ENCODE measurements at regions not wholly inside any gene's neighbourhood (a gene's known extent, or its start where the extent isn't known, plus 50 kb on each side); places are given as distances from the start of the nearest gene placed in this dataset.

DNA sequence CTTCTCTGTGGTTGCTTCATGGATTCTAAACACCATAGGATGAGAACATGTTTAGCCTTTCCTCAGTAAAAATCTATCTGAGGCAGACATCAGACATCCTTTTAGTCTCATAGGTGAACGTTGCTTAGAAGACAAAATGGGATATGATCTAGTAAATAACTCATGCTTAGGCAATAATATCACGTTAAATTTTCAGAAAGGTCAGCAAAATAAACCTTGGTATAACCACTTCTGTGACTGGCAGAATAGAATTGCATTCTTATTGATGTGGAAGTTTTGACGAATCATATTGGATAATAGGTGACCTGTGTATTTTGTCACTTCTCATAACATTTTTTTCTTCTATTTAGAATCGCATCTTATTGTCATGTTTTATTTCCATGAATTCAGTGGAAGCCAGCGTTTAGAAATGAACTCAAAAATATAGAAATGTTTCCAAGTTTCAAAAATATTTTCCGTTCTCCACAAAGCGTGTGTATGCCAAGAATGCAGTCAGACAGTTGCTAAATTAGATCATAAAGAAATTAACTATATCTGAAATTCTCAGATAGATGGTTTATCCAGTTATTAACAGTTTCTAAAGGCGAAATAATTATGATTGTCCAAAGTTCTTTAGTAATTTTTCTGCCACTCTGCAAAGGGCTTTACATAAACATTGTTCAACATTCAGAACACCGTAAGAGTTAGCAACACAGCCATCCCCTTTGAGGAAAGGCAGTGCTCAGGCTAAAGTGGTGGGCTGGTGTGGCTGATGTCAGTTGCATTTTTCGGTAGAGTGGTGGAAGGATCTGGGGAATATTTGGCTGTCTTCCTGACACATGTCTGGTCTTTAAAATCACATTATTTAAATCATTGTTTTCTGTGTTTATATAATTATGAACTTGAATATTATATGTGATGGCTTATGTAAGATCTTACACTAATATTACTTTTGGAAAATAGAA lies 827.2 kb downstream of the MTRR start:
- Histone ChIP-seq H4K20me1 (ENCODE audit: insufficient read depth) (no peaks in the 10 kb centered on the region), H3K9ac (ENCODE audit: low read length) (no peak overlapping the region), H3K27me3 (ENCODE audit: insufficient read depth, low read length) (no peaks in the 10 kb centered on the region), H3K9me3 (ENCODE audit: control insufficient read depth in 1 of 2, insufficient read depth in 1 of 2, low read depth in 1 of 2, low read length in 2 of 2) (peaks cover 11 to 15% of the 10 kb centered on the region in 2 experiments; a peak in 2 of 4 replicates), H3K4me3 (replicated peaks in 1 of 2; ENCODE audit: low read depth in 1 of 2, low read length in 2 of 2) (no peak overlapping the region), H3K27ac (ENCODE audit: low read depth, low read length) (no peak overlapping the region), H3K36me3 (ENCODE audit: control insufficient read depth in 1 of 2, insufficient read depth in 2 of 2, low read length in 2 of 2) (no peaks in the 10 kb centered on the region), H3K79me2 (ENCODE audit: insufficient read depth, low read length) (no peaks in the 10 kb centered on the region), H3K4me2 (ENCODE audit: low read length) (no peak overlapping the region), H2AFZ (ENCODE audit: low read depth, low read length, poor library complexity, severe bottlenecking) (no peak overlapping the region), H3K9me2 (ENCODE audit: insufficient read depth) (no peaks in the 10 kb centered on the region), H3K4me1 (ENCODE audit: control insufficient read depth in 1 of 2, insufficient read depth in 2 of 2, low read length in 2 of 2) (no peaks in the 10 kb centered on the region)
- no TSS peak for BruUV-seq (replicated peaks)
- TF ChIP-seq EZH2 (IDR thresholded peaks at IDR 0.05) = no peak
- TF ChIP-seq POLR2AphosphoS5 (IDR thresholded peaks at IDR 0.05; ENCODE audit: low read depth, low read length) = no peak
- no peak for TF ChIP-seq ELF1 (IDR thresholded peaks at IDR 0.05; ENCODE audit: borderline replicate concordance, low read depth)
- TF ChIP-seq ZNF274 (IDR thresholded peaks at IDR 0.05; ENCODE audit: low read depth, low read length) = no peak
- no peak for TF ChIP-seq SP1 (IDR thresholded peaks at IDR 0.05; ENCODE audit: low read depth)
- TF ChIP-seq RAD21 (IDR thresholded peaks at IDR 0.05; ENCODE audit: low read depth) = no peak
- TF ChIP-seq EZH2phosphoT487 (IDR thresholded peaks at IDR 0.05; ENCODE audit: borderline replicate concordance) = no peak
- TF ChIP-seq JUND (IDR thresholded peaks at IDR 0.05) = no peak
- no peak for TF ChIP-seq POLR2A (IDR thresholded peaks at IDR 0.05; ENCODE audit: borderline replicate concordance, extremely low read depth, insufficient read depth, insufficient read length)
- TF ChIP-seq, protein P1, sequence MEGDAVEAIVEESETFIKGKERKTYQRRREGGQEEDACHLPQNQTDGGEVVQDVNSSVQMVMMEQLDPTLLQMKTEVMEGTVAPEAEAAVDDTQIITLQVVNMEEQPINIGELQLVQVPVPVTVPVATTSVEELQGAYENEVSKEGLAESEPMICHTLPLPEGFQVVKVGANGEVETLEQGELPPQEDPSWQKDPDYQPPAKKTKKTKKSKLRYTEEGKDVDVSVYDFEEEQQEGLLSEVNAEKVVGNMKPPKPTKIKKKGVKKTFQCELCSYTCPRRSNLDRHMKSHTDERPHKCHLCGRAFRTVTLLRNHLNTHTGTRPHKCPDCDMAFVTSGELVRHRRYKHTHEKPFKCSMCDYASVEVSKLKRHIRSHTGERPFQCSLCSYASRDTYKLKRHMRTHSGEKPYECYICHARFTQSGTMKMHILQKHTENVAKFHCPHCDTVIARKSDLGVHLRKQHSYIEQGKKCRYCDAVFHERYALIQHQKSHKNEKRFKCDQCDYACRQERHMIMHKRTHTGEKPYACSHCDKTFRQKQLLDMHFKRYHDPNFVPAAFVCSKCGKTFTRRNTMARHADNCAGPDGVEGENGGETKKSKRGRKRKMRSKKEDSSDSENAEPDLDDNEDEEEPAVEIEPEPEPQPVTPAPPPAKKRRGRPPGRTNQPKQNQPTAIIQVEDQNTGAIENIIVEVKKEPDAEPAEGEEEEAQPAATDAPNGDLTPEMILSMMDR (IDR thresholded peaks at IDR 0.05 in 2 of 3, conservative IDR thresholded peaks at IDR 0.05 in 1 of 3; ENCODE audit: borderline replicate concordance in 1 of 3, insufficient read depth in 1 of 3, low read depth in 2 of 3, low read length in 2 of 3) = no peak
- no peak for TF ChIP-seq ZFX (IDR thresholded peaks at IDR 0.05)
- TF ChIP-seq SIN3A (IDR thresholded peaks at IDR 0.05; ENCODE audit: low read depth) = no peak
- TF ChIP-seq, protein P2, sequence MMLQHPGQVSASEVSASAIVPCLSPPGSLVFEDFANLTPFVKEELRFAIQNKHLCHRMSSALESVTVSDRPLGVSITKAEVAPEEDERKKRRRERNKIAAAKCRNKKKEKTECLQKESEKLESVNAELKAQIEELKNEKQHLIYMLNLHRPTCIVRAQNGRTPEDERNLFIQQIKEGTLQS (IDR thresholded peaks at IDR 0.05) = no peak
- no peak for TF ChIP-seq SRF (IDR thresholded peaks at IDR 0.05; ENCODE audit: low read depth)
- TF ChIP-seq YY1 (IDR thresholded peaks at IDR 0.05; ENCODE audit: extremely low read depth, insufficient replicate concordance, low read depth, low read length) = no peak
- CTCF ChIA-PET = no interaction called here
- POLR2A ChIA-PET = no interaction called here
- RAD21 ChIA-PET (ENCODE audit: low non-redundant PET in 1 of 2, low total read pairs in 2 of 2, uncharacterized antibody in 2 of 2, unreplicated experiment in 2 of 2) = no interaction called here
- DNase-seq (ENCODE audit: low read depth, low spot score) = no peak
- intact Hi-C loops (cut with micrococcal nuclease) = no loop called here
- ATAC-seq = no peak
